GM18505 (cell line): ENCODE measurements at regions not wholly inside any gene's neighbourhood (a gene's known extent, or its start where the extent isn't known, plus 50 kb on each side); places are given as distances from the start of the nearest gene placed in this dataset.

Experiments used
- ATAC-seq: cut with Tn5 transposase; IDR thresholded peaks from one replicate; pipeline ENCODE4 v1.9.1; 2021; ENCODE audit not compliant: unreplicated experiment
- POLR2A ChIP-seq: IDR thresholded peaks from 4 replicates; pipeline ENCODE4 v1.6.1; 2011; ENCODE audit warnings: borderline replicate concordance; ENCODE audit not compliant: insufficient read depth, insufficient read length; ENCODE audit errors: extremely low read depth

DNA sequence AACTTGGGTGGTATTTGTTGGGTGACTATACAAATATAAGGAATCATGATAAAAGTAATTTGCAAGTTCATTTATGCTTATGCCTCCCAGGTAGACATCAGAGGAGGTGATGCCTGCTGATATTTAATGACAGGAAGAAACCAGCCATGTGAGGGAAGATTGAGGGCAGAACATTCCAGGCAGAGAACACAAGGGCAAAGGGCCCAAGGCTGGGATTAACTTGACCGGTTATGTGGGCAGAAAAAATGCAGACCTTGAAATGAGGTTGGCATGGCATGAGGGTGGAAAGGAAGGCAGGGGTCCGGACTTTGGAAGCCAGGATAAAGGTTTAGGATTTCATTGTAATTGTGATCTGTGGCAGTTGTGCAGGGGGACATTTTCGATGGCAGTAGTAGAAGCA, 68.0 kb upstream of the MTPN start:
- ATAC-seq, result no peak
- no peak for TF ChIP-seq POLR2A

DNA sequence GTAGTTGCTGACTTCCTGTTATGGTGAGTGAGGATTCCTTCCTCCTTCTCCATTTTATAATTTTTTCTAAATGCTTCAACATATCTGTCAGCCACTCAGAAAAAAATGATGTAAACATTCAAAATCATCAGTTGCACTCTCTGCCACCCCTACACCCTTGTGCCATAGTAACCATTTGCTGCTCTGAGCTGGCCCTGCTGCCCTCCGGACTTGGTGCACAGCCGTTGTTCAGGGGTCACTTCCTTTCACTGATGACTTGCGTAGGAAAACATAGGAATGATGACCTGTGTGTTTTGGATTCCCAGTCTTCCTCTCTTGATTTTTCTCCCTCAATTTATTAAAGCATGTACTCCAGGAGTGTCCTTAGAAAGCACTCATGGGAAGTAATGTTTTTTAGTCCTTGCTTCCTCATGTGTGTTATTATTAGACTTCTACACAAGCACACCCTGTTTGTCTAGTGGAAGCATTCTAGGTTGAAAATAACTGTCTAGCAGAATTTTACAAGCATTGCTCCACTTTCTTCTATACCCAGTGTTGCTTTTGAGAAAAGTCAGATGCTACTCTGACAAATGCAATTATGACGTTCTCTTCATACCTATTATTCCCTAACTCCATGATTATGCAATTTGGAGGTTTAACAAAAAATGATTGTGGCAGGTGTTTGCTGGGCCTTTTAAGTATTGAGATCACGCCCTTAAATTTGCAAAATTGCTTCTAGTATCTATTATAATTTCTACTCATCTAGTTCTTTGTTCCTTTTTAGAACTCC, 62.6 kb upstream of the MTPN start:
- no peak for TF ChIP-seq POLR2A
- ATAC-seq, result no peak

DNA sequence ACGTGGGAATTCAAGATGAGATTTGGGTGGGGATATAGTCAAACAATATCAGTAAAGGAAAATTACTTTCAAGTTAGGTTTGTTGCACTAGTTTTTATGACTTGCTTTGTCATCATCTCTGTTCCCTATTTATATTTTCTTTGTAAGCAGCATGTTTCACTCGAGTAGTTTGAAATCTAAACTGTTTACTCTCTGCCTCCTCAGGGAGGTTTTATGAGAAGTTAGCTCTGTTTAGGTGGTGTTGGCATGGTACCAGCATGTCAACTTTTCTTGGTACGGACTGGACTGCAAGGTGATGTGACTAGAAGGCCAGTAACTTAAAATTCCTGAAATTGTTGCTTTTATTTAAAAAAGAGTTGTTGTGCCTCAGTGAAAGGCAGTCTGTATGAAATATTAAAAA, 59.2 kb upstream of the MTPN start:
- TF ChIP-seq POLR2A, result no peak
- ATAC-seq, result no peak

DNA sequence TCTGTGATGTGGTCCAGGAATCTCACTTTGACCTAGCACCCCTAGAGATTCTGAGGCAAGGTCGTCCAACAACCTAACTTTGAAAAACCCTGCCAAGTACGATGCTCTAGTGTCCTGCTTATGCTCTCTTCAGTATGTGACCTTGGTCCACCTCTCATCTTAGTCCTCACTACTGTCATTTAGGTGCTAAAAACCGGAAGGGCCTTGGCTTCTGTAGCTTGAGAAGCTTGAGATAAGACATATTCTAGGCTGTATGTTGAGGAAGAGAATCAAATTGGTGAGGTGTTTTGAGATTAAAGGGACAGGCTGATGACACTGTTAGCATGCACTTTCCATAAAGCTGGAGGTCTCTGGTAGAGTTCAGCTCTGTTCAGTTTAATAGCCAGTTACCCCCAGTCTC, 57.0 kb upstream of the MTPN start:
- no peak for ATAC-seq
- TF ChIP-seq POLR2A, result no peak

DNA sequence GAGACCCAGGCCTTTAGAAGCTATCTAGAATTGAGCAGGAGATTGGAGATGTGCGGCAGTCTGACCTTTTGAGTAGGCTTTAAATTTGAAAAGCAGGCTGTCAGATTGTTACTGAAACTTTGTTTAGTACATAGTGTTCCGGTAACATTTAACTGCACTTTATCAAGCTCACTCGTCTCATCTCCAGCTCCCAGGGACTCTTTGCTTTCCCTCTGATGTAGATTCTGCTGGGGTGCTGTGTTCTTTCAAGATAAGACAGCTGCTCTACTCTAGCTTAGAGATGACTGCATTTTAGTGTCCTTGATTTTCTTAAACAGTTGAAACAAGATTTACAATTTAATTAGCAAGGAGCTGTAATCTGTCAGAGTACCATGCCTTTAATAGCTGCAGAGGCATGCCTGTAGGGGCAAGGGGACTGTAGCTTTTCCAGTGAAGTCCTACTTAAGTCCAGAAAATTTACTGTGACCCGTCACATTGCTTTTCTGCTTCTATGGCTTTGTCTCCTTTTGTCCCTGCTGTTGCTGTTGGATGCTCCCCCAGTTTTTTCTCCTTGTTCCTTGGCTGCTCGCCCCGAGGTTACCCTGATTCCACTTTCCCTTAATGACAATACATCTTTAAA, 56.4 kb upstream of the MTPN start:
- TF ChIP-seq POLR2A, result no peak
- no peak for ATAC-seq

DNA sequence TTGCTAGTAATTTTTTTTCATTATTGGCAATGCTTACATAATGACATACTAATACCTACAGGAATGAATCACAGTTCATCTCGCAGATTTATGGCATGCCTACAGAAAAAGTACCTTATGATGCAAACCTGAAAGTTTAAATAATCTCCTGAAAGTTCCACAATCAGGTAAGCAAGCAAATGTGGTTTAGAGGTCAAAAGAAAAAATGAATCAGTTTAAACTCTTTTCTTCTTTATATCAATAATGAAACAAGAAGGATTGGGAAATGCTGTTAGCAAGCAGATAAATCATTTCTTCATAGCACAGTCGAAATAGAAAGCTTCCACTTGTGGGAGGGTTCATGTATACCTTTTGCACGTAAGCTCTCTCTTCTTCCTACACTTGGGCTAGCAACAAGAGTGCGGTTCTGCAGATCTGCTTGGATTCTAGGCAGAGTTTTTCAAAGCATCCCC, 53.7 kb upstream of the MTPN start:
- no peak for TF ChIP-seq POLR2A
- peak; percentile 83 for ATAC-seq

DNA sequence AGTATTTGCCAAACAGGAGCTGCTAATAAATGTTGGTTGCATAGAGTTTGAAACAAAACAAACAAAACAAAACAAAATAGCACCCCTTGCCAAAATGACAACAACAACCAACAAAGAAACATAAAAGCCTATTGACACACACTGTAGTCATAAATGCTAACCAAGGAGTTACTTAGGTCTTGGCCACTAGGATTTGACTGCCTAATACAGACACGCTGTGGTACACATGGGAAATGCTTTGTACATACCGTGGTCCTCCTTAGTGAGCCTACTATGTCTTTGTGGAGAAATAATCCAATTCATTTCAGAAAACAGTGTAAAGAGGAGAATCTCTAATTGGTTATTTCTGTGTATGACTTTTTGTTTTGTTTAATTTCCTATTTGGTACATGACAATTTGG, 53.2 kb upstream of the MTPN start:
- ATAC-seq, result no peak
- no peak for TF ChIP-seq POLR2A

DNA sequence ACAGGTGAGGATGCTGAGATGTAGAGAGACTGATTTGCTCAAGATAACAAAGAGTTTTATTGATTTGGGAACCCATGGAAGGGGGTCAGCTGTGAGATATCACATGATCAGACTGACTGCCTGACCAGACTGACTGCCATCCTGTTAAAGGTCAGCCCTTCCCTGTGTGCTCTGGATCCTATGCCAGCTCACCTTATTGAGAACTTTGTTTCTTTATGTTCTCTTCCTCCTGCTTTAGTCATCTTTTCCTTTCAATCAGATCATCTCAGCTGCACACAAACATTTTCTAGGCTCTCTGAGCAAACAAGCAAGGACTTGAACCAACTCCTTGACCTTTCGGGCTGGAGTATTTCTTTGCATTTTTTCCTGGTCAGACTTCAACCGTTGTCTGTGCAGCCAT, 50.0 kb upstream of the MTPN start:
- TF ChIP-seq POLR2A, result no peak

More for the DNA sequence above, 50.0 kb upstream of the MTPN start:
- no peak for ATAC-seq
